GM06990 (cell line): ENCODE measurements at regions not wholly inside any gene's neighbourhood (a gene's known extent, or its start where the extent isn't known, plus 50 kb on each side); places are given as distances from the start of the nearest gene placed in this dataset.

ENCODE experiments used
- DNase-seq: peaks from one replicate; pipeline ENCODE4 v3.0.0-alpha.2; 2011; ENCODE audit not compliant: insufficient read length; ENCODE audit errors: extremely low read depth
- H3K27me3 ChIP-seq: replicated peaks from 2 replicates; pipeline ENCODE4 v1.6.0; 2011; ENCODE audit warnings: low read length; ENCODE audit not compliant: control insufficient read depth, insufficient read depth
- H3K36me3 ChIP-seq: 2 replicates; pipeline ENCODE4 v1.5.1; 2011; ENCODE audit warnings: low read length; ENCODE audit not compliant: control insufficient read depth, insufficient read depth
- H3K4me3 ChIP-seq: replicated peaks from 2 replicates; pipeline ENCODE4 v1.5.1; 2011; ENCODE audit warnings: low read depth, mild to moderate bottlenecking, control low read depth, low read length
- TF ChIP-seq, protein P1 (sequence below): IDR thresholded peaks from 2 replicates; pipeline ENCODE4 v1.5.1; 2011; ENCODE audit warnings: low read length, control low read depth, mild to moderate bottlenecking, inconsistent platforms; ENCODE audit not compliant: insufficient read depth, poor library complexity, severe bottlenecking

DNA sequence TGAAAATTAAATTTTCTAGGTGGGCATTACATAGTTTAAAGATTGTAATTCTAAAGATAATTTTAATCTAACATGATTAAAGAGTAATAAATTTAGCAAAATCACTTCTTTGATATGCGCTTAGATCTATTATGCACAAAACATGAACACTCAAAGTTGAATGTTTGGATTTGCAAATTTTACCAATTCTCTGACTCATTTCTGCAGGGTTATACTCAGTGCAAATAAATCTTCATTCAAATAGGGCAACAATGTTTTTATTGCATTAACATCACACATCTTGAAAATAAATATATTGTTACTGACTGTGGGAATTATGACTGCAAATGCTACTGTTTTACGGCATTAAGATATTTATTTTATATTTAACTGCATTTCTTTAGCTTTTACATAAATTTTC lies 110.7 kb downstream of the OGFRL1 start:
- no peaks in the 10 kb centered on the region for H3K27me3 ChIP-seq
- no peaks in the 10 kb centered on the region for H3K36me3 ChIP-seq
- no peak for DNase-seq
- TF ChIP-seq, protein P1, sequence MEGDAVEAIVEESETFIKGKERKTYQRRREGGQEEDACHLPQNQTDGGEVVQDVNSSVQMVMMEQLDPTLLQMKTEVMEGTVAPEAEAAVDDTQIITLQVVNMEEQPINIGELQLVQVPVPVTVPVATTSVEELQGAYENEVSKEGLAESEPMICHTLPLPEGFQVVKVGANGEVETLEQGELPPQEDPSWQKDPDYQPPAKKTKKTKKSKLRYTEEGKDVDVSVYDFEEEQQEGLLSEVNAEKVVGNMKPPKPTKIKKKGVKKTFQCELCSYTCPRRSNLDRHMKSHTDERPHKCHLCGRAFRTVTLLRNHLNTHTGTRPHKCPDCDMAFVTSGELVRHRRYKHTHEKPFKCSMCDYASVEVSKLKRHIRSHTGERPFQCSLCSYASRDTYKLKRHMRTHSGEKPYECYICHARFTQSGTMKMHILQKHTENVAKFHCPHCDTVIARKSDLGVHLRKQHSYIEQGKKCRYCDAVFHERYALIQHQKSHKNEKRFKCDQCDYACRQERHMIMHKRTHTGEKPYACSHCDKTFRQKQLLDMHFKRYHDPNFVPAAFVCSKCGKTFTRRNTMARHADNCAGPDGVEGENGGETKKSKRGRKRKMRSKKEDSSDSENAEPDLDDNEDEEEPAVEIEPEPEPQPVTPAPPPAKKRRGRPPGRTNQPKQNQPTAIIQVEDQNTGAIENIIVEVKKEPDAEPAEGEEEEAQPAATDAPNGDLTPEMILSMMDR, result no peak
- H3K4me3 ChIP-seq, result no peak overlapping the region

DNA sequence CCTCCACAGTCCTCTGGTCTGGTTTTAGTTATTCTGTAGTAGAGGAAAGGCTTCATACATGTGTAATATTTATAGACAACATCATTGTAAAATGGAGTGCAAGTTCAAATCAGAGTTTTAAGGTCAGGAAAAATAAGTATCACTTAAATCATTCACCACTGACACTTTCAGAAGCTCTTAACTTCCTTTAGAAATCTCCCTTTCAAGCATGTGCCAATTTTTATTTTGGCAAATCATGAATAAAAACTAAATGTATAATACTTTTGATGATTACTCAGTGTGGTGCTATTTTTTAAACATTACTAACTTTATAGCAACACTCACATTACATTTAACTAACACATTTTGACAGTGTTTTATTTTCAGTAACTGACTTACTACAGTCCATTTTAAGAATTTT lies 112.2 kb downstream of the OGFRL1 start:
- no peaks in the 10 kb centered on the region for H3K27me3 ChIP-seq
- no peak overlapping the region for H3K4me3 ChIP-seq
- no peak for DNase-seq
- TF ChIP-seq, protein P1, result no peak
- no peaks in the 10 kb centered on the region for H3K36me3 ChIP-seq

DNA sequence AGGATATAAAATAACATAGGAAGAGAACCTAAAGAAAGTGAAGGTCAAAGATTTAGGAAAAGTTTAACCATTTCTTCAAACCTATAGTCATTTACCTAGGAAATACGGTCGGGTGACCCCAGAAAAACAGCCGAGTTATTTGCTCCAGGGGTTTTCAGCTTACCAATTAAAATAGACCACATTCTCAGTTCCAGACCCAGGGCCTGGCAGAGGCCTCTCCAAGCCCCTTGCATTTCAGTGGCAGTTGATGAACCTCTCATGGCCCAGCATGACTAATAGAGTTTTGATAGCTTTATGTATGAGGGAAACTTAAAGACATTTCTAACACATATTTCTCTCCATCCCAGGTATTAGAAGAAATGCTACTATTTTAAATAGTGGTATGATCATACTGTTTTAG lies 113.5 kb downstream of the OGFRL1 start:
- Histone ChIP-seq H3K4me3 (no peak overlapping the region), H3K36me3 (no peaks in the 10 kb centered on the region), H3K27me3 (no peaks in the 10 kb centered on the region)
- DNase-seq, result no peak
- TF ChIP-seq, protein P1, result no peak

DNA sequence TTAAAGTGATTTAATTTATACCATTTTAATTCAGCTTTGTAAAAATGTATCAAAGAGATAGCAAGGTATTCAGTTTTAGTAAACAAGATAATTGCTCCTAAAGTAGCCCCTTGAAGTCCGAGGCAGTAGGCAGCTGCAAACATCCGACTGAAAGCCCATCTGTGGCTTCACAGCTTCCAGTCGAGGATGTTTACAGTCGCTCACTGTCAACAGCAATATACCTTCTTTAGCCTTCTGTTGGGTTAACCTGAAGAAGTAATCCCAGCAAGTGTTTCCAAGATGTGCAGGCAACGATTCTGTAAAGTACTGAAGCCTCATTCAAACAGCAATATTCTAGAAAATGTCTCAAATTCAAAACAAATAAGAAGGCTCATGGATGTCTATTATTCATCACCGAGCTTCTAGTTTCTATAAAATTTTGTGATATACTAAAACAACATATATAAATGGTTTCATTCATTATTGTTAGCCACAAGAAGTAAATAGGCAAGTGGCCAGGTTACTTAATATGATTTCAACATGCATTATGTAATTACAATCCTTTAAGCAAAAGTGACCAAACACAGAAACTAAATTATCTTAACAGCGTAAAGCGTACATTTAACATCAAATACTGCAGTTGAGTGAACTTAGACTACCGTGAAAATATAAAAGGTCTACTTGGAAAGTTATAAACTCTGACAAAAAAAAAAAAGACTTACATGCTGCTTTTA lies 115.0 kb downstream of the OGFRL1 start:
- TF ChIP-seq, protein P1, result no peak
- H3K4me3 ChIP-seq, result no peak overlapping the region
- no peaks in the 10 kb centered on the region for H3K27me3 ChIP-seq
- H3K36me3 ChIP-seq, result no peaks in the 10 kb centered on the region
- no peak for DNase-seq

DNA sequence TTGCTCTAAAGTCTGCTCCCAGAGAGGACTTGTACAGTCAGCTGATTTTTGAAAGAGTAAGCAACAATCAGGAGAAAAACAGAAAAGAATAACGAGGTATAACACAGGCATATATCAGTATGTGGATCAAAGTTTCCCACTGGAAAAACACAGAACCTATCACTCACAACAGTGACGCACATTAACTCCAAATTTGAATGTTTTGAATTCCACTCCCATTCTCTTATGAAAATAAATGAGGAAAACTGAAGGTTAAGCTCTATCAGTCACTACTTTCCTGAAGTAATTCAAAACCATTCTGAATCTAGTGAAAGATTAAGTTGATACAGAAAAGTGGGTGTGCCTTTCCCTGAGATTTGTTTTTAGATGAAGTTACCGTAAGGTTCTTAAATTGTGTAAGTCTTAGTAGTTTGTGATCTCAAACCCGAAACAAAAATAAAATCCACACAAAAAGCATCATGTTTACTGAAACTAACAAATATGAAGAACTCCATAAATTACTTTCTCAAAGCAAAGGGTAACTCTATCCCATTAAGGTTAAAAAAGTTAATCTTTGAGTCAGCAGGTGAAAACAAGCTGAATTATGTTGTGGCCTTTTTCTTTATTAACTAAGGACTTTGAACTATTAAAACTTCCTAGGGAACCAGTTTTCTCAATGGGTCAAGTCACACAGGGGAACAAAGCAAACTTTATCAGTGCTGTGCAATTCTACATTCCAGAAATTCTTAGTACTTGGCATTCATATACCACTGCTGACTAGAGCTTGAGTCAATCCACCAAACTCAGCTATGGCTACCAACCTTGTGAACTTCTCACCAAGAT lies 115.7 kb downstream of the OGFRL1 start:
- Histone ChIP-seq H3K27me3 (no peaks in the 10 kb centered on the region), H3K36me3 (no peaks in the 10 kb centered on the region), H3K4me3 (no peak overlapping the region)
- DNase-seq, result no peak
- TF ChIP-seq, protein P1, result no peak
